ENCODE measurements at regions not wholly inside any gene's neighbourhood (a gene's known extent, or its start where the extent isn't known, plus 50 kb on each side); places are given as distances from the start of the nearest gene placed in this dataset.

GRCh38 chr10:131819241-131820072 lies 81.4 kb upstream of the PPP2R2D start:
- Histone ChIP-seq H3K4me1 (ENCODE audit: control insufficient read depth, low read depth, low read length) (no peaks in the 10 kb centered on the region), H3K27ac (ENCODE audit: low read depth, low read length) (no peak overlapping the region), H3K36me3 (ENCODE audit: control insufficient read depth, insufficient read depth, low read length) (no peaks in the 10 kb centered on the region), H2AK5ac (ENCODE audit: low read length) (no peak overlapping the region), H4K5ac (ENCODE audit: low read length) (no peak overlapping the region), H3K4me3 (ENCODE audit: low read length) (no peak overlapping the region), H3K9ac (ENCODE audit: low read length) (no peak overlapping the region), H2BK15ac (replicated peaks; ENCODE audit: low read depth) (no peak overlapping the region), H4K8ac (ENCODE audit: low read depth, low read length) (no peak overlapping the region), H3K56ac (ENCODE audit: low read length) (no peak overlapping the region), H3K18ac (ENCODE audit: low read length) (no peak overlapping the region), H3K4me2 (ENCODE audit: low read length) (no peak overlapping the region), H3K27me3 (ENCODE audit: insufficient read depth, low read length, poor library complexity) (no peaks in the 10 kb centered on the region), H3K4ac (ENCODE audit: low read depth, low read length) (no peak overlapping the region), H2BK5ac (ENCODE audit: low read length) (no peak overlapping the region), H2BK120ac (ENCODE audit: low read depth, low read length) (no peak overlapping the region), H3K23ac (ENCODE audit: low read length) (no peak overlapping the region), H3K79me2 (ENCODE audit: control insufficient read depth, insufficient read depth, low read length) (no peaks in the 10 kb centered on the region), H3K79me1 (ENCODE audit: low read length) (no peaks in the 10 kb centered on the region)
- no peak for DNase-seq
- WGBS (ENCODE audit: extremely low coverage, insufficient coverage, low lambda C conversion rate) = no CpG with 5 or more reads among the region's 25 CpGs

- Histone ChIP-seq H3K4ac (ENCODE audit: low read depth, low read length) (no peak overlapping the region), H3K4me3 (ENCODE audit: low read length) (no peak overlapping the region), H3K4me1 (ENCODE audit: control insufficient read depth, low read depth, low read length) (peaks cover 3% of the 10 kb centered on the region), H2BK15ac (replicated peaks; ENCODE audit: low read depth) (no peak overlapping the region), H2AK5ac (ENCODE audit: low read length) (no peak overlapping the region), H4K5ac (ENCODE audit: low read length) (no peak overlapping the region), H3K9ac (ENCODE audit: low read length) (no peak overlapping the region), H3K79me2 (ENCODE audit: control insufficient read depth, insufficient read depth, low read length) (no peaks in the 10 kb centered on the region), H3K27me3 (ENCODE audit: insufficient read depth, low read length, poor library complexity) (no peaks in the 10 kb centered on the region), H4K8ac (ENCODE audit: low read depth, low read length) (no peak overlapping the region), H3K4me2 (ENCODE audit: low read length) (no peak overlapping the region), H3K56ac (ENCODE audit: low read length) (no peak overlapping the region), H3K79me1 (ENCODE audit: low read length) (no peaks in the 10 kb centered on the region), H3K18ac (ENCODE audit: low read length) (no peak overlapping the region), H2BK5ac (ENCODE audit: low read length) (no peak overlapping the region), H3K27ac (ENCODE audit: low read depth, low read length) (no peak overlapping the region), H3K36me3 (ENCODE audit: control insufficient read depth, insufficient read depth, low read length) (no peaks in the 10 kb centered on the region), H2BK120ac (ENCODE audit: low read depth, low read length) (no peak overlapping the region), H3K23ac (ENCODE audit: low read length) (no peak overlapping the region)
- WGBS (ENCODE audit: extremely low coverage, insufficient coverage, low lambda C conversion rate) = no CpG with 5 or more reads among the region's 9 CpGs
- DNase-seq = no peak
Measured at GRCh38 chr10:131820626-131821025, 80.2 kb upstream of the PPP2R2D start.

DNA sequence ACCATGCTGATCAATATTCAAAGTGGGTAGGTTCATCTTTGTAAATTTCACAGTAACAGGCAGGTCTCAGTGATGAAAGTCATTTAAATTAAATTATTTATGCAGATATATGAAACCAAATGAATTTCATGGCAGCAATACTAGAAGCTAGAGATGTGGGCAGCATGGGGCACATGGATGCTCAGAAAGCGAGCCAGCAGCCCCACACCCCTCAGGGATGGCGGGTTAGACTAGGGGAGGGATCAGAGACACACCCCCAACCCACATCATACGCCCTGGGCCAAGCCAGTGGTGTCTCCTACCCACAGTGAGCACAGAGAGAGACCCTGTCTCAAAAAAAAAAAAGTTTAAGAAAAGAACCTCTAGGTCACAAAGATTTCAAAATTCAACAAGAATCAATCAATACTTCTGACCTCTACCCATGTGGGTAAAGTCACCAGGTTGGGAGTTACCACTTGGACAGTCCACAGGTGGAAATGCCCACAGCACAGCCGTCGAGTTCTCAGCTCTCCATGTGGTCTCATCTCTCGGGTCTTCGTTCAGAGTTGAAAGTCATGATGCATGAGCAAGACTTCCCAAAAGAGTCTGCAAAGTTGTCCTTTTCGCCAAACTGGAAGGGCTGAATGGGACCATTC lies 79.3 kb upstream of the PPP2R2D start:
- H3K79me1 ChIP-seq (ENCODE audit: low read length) = no peaks in the 10 kb centered on the region
- no peak overlapping the region for H2BK5ac ChIP-seq (ENCODE audit: low read length)
- WGBS (ENCODE audit: extremely low coverage, insufficient coverage, low lambda C conversion rate) = no CpG with 5 or more reads among the region's 8 CpGs
- no peak overlapping the region for H3K4me3 ChIP-seq (ENCODE audit: low read length)
- H3K56ac ChIP-seq (ENCODE audit: low read length) = no peak overlapping the region
- no peak for DNase-seq
- H4K8ac ChIP-seq (ENCODE audit: low read depth, low read length) = no peak overlapping the region
- H3K4me1 ChIP-seq (ENCODE audit: control insufficient read depth, low read depth, low read length) = peaks cover 3% of the 10 kb centered on the region
- H3K4ac ChIP-seq (ENCODE audit: low read depth, low read length) = no peak overlapping the region
- H3K9ac ChIP-seq (ENCODE audit: low read length) = no peak overlapping the region
- no peaks in the 10 kb centered on the region for H3K79me2 ChIP-seq (ENCODE audit: control insufficient read depth, insufficient read depth, low read length)
- no peak overlapping the region for H3K18ac ChIP-seq (ENCODE audit: low read length)
- no peak overlapping the region for H2BK120ac ChIP-seq (ENCODE audit: low read depth, low read length)
- no peaks in the 10 kb centered on the region for H3K27me3 ChIP-seq (ENCODE audit: insufficient read depth, low read length, poor library complexity)
- no peak overlapping the region for H2BK15ac ChIP-seq (replicated peaks; ENCODE audit: low read depth)
- H3K23ac ChIP-seq (ENCODE audit: low read length) = no peak overlapping the region
- no peak overlapping the region for H2AK5ac ChIP-seq (ENCODE audit: low read length)
- H3K36me3 ChIP-seq (ENCODE audit: control insufficient read depth, insufficient read depth, low read length) = no peaks in the 10 kb centered on the region
- H4K5ac ChIP-seq (ENCODE audit: low read length) = no peak overlapping the region
- no peak overlapping the region for H3K27ac ChIP-seq (ENCODE audit: low read depth, low read length)
- no peak overlapping the region for H3K4me2 ChIP-seq (ENCODE audit: low read length)

GRCh38 chr10:131822013-131822691 lies 78.7 kb upstream of the PPP2R2D start:
- no peak overlapping the region for H2BK120ac ChIP-seq (ENCODE audit: low read depth, low read length)
- no peak overlapping the region for H4K5ac ChIP-seq (ENCODE audit: low read length)
- no peak overlapping the region for H3K4me3 ChIP-seq (ENCODE audit: low read length)
- H3K4me2 ChIP-seq (ENCODE audit: low read length) = no peak overlapping the region
- no peaks in the 10 kb centered on the region for H3K27me3 ChIP-seq (ENCODE audit: insufficient read depth, low read length, poor library complexity)
- no peak overlapping the region for H3K56ac ChIP-seq (ENCODE audit: low read length)
- H3K79me1 ChIP-seq (ENCODE audit: low read length) = no peaks in the 10 kb centered on the region
- DNase-seq = no peak
- no peak overlapping the region for H2BK5ac ChIP-seq (ENCODE audit: low read length)
- no peak overlapping the region for H3K4ac ChIP-seq (ENCODE audit: low read depth, low read length)
- no peak overlapping the region for H3K23ac ChIP-seq (ENCODE audit: low read length)
- H3K27ac ChIP-seq (ENCODE audit: low read depth, low read length) = no peak overlapping the region
- no CpG with 5 or more reads among the region's 18 CpGs for WGBS (ENCODE audit: extremely low coverage, insufficient coverage, low lambda C conversion rate)
- no peak overlapping the region for H3K9ac ChIP-seq (ENCODE audit: low read length)
- H2AK5ac ChIP-seq (ENCODE audit: low read length) = no peak overlapping the region
- no peak overlapping the region for H4K8ac ChIP-seq (ENCODE audit: low read depth, low read length)
- no peak overlapping the region for H3K18ac ChIP-seq (ENCODE audit: low read length)
- H3K79me2 ChIP-seq (ENCODE audit: control insufficient read depth, insufficient read depth, low read length) = no peaks in the 10 kb centered on the region
- no peak overlapping the region for H2BK15ac ChIP-seq (replicated peaks; ENCODE audit: low read depth)
- H3K36me3 ChIP-seq (ENCODE audit: control insufficient read depth, insufficient read depth, low read length) = no peaks in the 10 kb centered on the region
- H3K4me1 ChIP-seq (ENCODE audit: control insufficient read depth, low read depth, low read length) = peaks cover 3% of the 10 kb centered on the region

DNA sequence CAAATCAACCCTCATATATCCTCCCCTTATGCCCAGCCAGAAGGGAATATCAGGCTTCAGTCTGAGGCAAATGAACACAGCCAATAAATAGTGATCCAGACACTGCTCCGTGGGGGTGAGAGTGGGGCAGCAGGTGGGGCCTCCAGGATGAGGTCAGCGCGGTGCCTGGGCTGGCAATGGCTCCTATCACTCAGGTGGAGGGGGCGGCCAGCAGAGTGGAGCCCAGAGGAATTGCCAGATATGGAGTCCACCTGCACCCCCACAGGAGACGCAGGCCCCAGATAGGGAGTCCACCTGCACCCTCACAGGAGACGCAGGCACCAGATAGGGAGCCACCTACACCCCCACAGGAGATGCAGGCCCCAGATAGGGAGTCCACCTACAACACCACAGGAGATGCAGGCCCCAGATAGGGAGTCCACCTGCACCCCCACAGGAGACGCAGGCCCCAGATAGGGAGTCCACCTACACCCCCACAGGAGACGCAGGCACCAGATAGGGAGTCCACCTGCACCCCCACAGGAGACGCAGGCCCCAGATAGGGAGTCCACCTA lies 78.0 kb upstream of the PPP2R2D start:
- Histone ChIP-seq H3K18ac (ENCODE audit: low read length) (no peak overlapping the region), H4K5ac (ENCODE audit: low read length) (no peak overlapping the region), H4K8ac (ENCODE audit: low read depth, low read length) (no peak overlapping the region), H3K56ac (ENCODE audit: low read length) (no peak overlapping the region), H3K27me3 (ENCODE audit: insufficient read depth, low read length, poor library complexity) (no peaks in the 10 kb centered on the region), H3K79me2 (ENCODE audit: control insufficient read depth, insufficient read depth, low read length) (no peaks in the 10 kb centered on the region), H3K4me2 (ENCODE audit: low read length) (no peak overlapping the region), H2BK5ac (ENCODE audit: low read length) (no peak overlapping the region), H3K36me3 (ENCODE audit: control insufficient read depth, insufficient read depth, low read length) (no peaks in the 10 kb centered on the region), H3K4ac (ENCODE audit: low read depth, low read length) (no peak overlapping the region), H3K4me3 (ENCODE audit: low read length) (no peak overlapping the region), H2BK120ac (ENCODE audit: low read depth, low read length) (no peak overlapping the region), H2BK15ac (replicated peaks; ENCODE audit: low read depth) (no peak overlapping the region), H3K79me1 (ENCODE audit: low read length) (no peaks in the 10 kb centered on the region), H3K9ac (ENCODE audit: low read length) (no peak overlapping the region), H3K4me1 (ENCODE audit: control insufficient read depth, low read depth, low read length) (peaks cover 3% of the 10 kb centered on the region), H3K23ac (ENCODE audit: low read length) (no peak overlapping the region), H2AK5ac (ENCODE audit: low read length) (no peak overlapping the region), H3K27ac (ENCODE audit: low read depth, low read length) (no peak overlapping the region)
- no CpG with 5 or more reads among the region's 9 CpGs for WGBS (ENCODE audit: extremely low coverage, insufficient coverage, low lambda C conversion rate)
- DNase-seq = no peak
